Activated CD4-positive, CD25-positive, alpha-beta regulatory T cell treated with anti-CD3 and anti-CD28 coated beads, Interleukin-2, amount 50 U/mL, for 72 hours (primary cell): ENCODE measurements at regions not wholly inside any gene's neighbourhood (a gene's known extent, or its start where the extent isn't known, plus 50 kb on each side); places are given as distances from the start of the nearest gene placed in this dataset.
"Not testable (repeated sequence)": the region's sequence is repeated elsewhere in the genome, so short reads cannot be mapped to it uniquely, and the experiment has no call there.

Experiments
- DNase-seq: peaks from one replicate; pipeline ENCODE4 v3.0.0; 2021

GRCh38 chr10:64093304-64093703 lies 572.1 kb downstream of the REEP3 start:
- DNase-seq: no peak

GRCh38 chr10:64093946-64094535 lies 572.8 kb downstream of the REEP3 start:
- no peak for DNase-seq

- DNase-seq: no peak
Observed at GRCh38 chr10:64096941-64097340, 575.7 kb downstream of the REEP3 start.

GRCh38 chr10:64097391-64098122 lies 576.4 kb downstream of the REEP3 start:
- DNase-seq: no peak

- DNase-seq: no peak
Observed at GRCh38 chr10:64098994-64099393, 577.8 kb downstream of the REEP3 start.

- DNase-seq: no peak
Observed at GRCh38 chr10:64101606-64102263, 580.5 kb downstream of the REEP3 start.

- DNase-seq: no peak
Observed at GRCh38 chr10:64102264-64102633, 581.0 kb downstream of the REEP3 start.

- no peak for DNase-seq
Observed at GRCh38 chr10:64102916-64103315, 581.7 kb downstream of the REEP3 start.

GRCh38 chr10:64103750-64104470 lies 582.7 kb downstream of the REEP3 start:
- no peak for DNase-seq

- no peak for DNase-seq
Observed at GRCh38 chr10:64109926-64110495, 588.8 kb downstream of the REEP3 start.

GRCh38 chr10:64112701-64113355 lies 591.6 kb downstream of the REEP3 start:
- DNase-seq: no peak

- DNase-seq: no peak
Observed at GRCh38 chr10:64113375-64113774, 592.2 kb downstream of the REEP3 start.

- DNase-seq: no peak
Observed at GRCh38 chr10:64113792-64114191, 592.6 kb downstream of the REEP3 start.

GRCh38 chr10:64115471-64115870 lies 594.3 kb downstream of the REEP3 start:
- no peak for DNase-seq

GRCh38 chr10:64115908-64116643 lies 594.9 kb downstream of the REEP3 start:
- DNase-seq: no peak

- no peak for DNase-seq
Observed at GRCh38 chr10:64116707-64117106, 595.5 kb downstream of the REEP3 start.

GRCh38 chr10:64118736-64119135 lies 597.5 kb downstream of the REEP3 start:
- no peak for DNase-seq

GRCh38 chr10:64120301-64120980 lies 599.2 kb downstream of the REEP3 start:
- not testable (repeated sequence) for DNase-seq

GRCh38 chr10:64130152-64130551 lies 609.0 kb downstream of the REEP3 start:
- no peak for DNase-seq

GRCh38 chr10:64134676-64135075 lies 613.5 kb downstream of the REEP3 start:
- no peak for DNase-seq

- no peak for DNase-seq
Observed at GRCh38 chr10:64142395-64142794, 621.2 kb downstream of the REEP3 start.
